ENCODE measurements at regions not wholly inside any gene's neighbourhood (a gene's known extent, or its start where the extent isn't known, plus 50 kb on each side); places are given as distances from the start of the nearest gene placed in this dataset.

- Histone ChIP-seq H3K9ac (replicated peaks in 1 of 4; ENCODE audit: extremely low read depth in 1 of 4, low read depth in 3 of 4, low read length in 3 of 4) (no peak overlapping the region), H3K27ac (ENCODE audit: low read depth, low read length) (no peak overlapping the region), H4K20me1 (replicated peaks in 1 of 2; ENCODE audit: control insufficient read depth in 1 of 2, insufficient read depth in 2 of 2, low read length in 2 of 2) (no peaks in the 10 kb centered on the region), H3K14ac (ENCODE audit: insufficient read length) (no peak overlapping the region), H2BK5ac (ENCODE audit: low read depth, low read length) (no peak overlapping the region), H3K23me2 (ENCODE audit: low read depth, low read length) (no peaks in the 10 kb centered on the region), H4K91ac (replicated peaks; ENCODE audit: insufficient read length, low read length) (no peak overlapping the region), H4K8ac (ENCODE audit: extremely low read depth, insufficient read depth, low read length) (no peak overlapping the region), H3K4me3 (ENCODE audit: extremely low read depth in 1 of 4, insufficient read depth in 2 of 4, low read depth in 3 of 4, low read length in 4 of 4) (no peak overlapping the region), H2AK5ac (ENCODE audit: low read depth, low read length) (no peak overlapping the region), H3K4me2 (ENCODE audit: insufficient read depth in 1 of 2, low read depth in 2 of 2, low read length in 2 of 2) (no peak overlapping the region), H3K4me1 (replicated peaks in 1 of 4; ENCODE audit: control insufficient read depth in 3 of 4, insufficient read depth in 4 of 4, low read length in 3 of 4) (no peaks in the 10 kb centered on the region), H2AFZ (ENCODE audit: low read length) (no peak overlapping the region), H2BK120ac (replicated peaks; ENCODE audit: low read depth, low read length) (no peak overlapping the region), H4K5ac (ENCODE audit: insufficient read length, low read depth, low read length) (no peak overlapping the region), H3K4ac (replicated peaks; ENCODE audit: insufficient read length, low read depth, low read length) (no peak overlapping the region), H2BK15ac (ENCODE audit: low read length) (no peak overlapping the region), H3K27me3 (replicated peaks in 1 of 4; ENCODE audit: control insufficient read depth in 3 of 4, extremely low read depth in 1 of 4, insufficient read depth in 3 of 4, low read length in 3 of 4) (no peaks in the 10 kb centered on the region), H3K56ac (replicated peaks; ENCODE audit: insufficient read length, low read depth, low read length) (no peak overlapping the region), H2BK12ac (ENCODE audit: low read depth, low read length) (no peak overlapping the region), H2BK20ac (ENCODE audit: low read length) (no peak overlapping the region), H3K18ac (ENCODE audit: extremely low read depth, low read length) (no peak overlapping the region), H3K79me2 (ENCODE audit: control insufficient read depth in 1 of 2, insufficient read depth in 2 of 2, low read length in 2 of 2) (no peaks in the 10 kb centered on the region), H3K79me1 (ENCODE audit: low read depth, low read length) (no peaks in the 10 kb centered on the region), H3K9me3 (ENCODE audit: insufficient read depth in 2 of 2, low read depth in 1 of 2, low read length in 1 of 2) (no peaks in the 10 kb centered on the region), H3K23ac (ENCODE audit: insufficient read length) (no peak overlapping the region), H3K36me3 (ENCODE audit: control insufficient read depth in 2 of 4, insufficient read depth in 4 of 4, low read length in 3 of 4) (no peaks in the 10 kb centered on the region)
- no peak for FAIRE-seq
- 47% methylated on average over 2 of the region's 2 CpGs; no CpG with 5 or more reads in 1 of the 2 experiments for WGBS, 2 experiments (ENCODE audit: extremely low coverage in 1 of 2, insufficient coverage in 1 of 2, insufficient read length in 1 of 2, insufficient replicate concordance in 2 of 2, low coverage in 1 of 2, low lambda C conversion rate in 2 of 2, missing lambda C conversion rate in 1 of 2)
- DNase-seq (ENCODE audit: low read depth in 1 of 2, low spot score in 2 of 2) = no peak
- ChIA-PET CTCF (ENCODE audit: partially characterized antibody) (no interaction called here), POLR2A (ENCODE audit: partially characterized antibody) (no interaction called here)
- no peak for TF ChIP-seq CBX8 (IDR thresholded peaks at IDR 0.05; ENCODE audit: borderline replicate concordance, low read depth, low read length)
- no peak for TF ChIP-seq SAP30 (IDR thresholded peaks at IDR 0.05; ENCODE audit: insufficient read depth, insufficient replicate concordance, low read length)
- TF ChIP-seq SRF (IDR thresholded peaks at IDR 0.05; ENCODE audit: low read depth, low read length) = no peak
- no peak for TF ChIP-seq MAX (IDR thresholded peaks at IDR 0.05)
These were observed 132.4 kb upstream of the FBXL4 start for GRCh38 chr6:99080191-99080590.
